ENCODE measurements at regions not wholly inside any gene's neighbourhood (a gene's known extent, or its start where the extent isn't known, plus 50 kb on each side); places are given as distances from the start of the nearest gene placed in this dataset.

DNA sequence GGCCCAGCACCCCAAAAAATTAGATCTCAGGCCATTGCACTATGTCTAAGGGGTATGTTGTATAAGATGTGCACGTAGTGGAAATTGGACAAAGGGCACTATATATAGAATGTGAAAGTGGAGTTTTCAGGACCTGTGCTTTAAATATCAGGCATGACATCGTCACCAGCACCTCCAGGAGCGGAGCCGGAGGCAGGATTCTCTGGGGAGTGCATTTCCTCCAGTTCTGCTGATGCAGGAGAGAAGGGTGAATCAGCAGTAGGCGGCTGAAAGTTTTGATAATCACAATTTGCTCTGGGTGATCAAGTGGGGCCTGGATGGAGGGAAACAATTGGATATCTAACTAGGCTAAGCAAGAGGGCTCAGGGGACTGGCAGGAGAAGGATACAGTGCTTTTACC, 69.1 kb upstream of the NTM start:
- TF ChIP-seq, protein P1, sequence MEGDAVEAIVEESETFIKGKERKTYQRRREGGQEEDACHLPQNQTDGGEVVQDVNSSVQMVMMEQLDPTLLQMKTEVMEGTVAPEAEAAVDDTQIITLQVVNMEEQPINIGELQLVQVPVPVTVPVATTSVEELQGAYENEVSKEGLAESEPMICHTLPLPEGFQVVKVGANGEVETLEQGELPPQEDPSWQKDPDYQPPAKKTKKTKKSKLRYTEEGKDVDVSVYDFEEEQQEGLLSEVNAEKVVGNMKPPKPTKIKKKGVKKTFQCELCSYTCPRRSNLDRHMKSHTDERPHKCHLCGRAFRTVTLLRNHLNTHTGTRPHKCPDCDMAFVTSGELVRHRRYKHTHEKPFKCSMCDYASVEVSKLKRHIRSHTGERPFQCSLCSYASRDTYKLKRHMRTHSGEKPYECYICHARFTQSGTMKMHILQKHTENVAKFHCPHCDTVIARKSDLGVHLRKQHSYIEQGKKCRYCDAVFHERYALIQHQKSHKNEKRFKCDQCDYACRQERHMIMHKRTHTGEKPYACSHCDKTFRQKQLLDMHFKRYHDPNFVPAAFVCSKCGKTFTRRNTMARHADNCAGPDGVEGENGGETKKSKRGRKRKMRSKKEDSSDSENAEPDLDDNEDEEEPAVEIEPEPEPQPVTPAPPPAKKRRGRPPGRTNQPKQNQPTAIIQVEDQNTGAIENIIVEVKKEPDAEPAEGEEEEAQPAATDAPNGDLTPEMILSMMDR (IDR thresholded peaks at IDR 0.05) = no peak
- TF ChIP-seq POLR2AphosphoS5 (IDR thresholded peaks at IDR 0.05; ENCODE audit: insufficient read depth in 1 of 2, low read depth in 1 of 2) = no peak
